Ovary (tissue), 3 donors: ENCODE measurements at regions not wholly inside any gene's neighbourhood (a gene's known extent, or its start where the extent isn't known, plus 50 kb on each side); places are given as distances from the start of the nearest gene placed in this dataset.

Experiments used
- CTCF ChIP-seq, 3 donors: fragments of 450-650 bp in 2 of 3; fragments of 200-600 bp in 1 of 3; IDR thresholded peaks; one replicate each; pipeline versions ENCODE4 v1.5.1 to v1.8.0; 2016 to 2022; ENCODE audit warnings: antibody characterized with exemption in 3 of 3, mild to moderate bottlenecking in 1 of 3
- EP300 ChIP-seq: sonication (generic); formaldehyde crosslinking; IDR thresholded peaks from one replicate; pipeline ENCODE4 v1.6.1; 2017; ENCODE audit warnings: antibody characterized with exemption
- POLR2A ChIP-seq: fragments of 450-650 bp; IDR thresholded peaks from one replicate; pipeline ENCODE4 v1.6.1; 2017; ENCODE audit warnings: antibody characterized with exemption, mild to moderate bottlenecking, moderate library complexity
- donor health status: DM: no; HTN: no; CAD: no.

GRCh38 chr7:82567356-82567755 is 123.8 kb upstream of the CACNA2D1 start:
- TF ChIP-seq CTCF (IDR thresholded peaks at IDR 0.05) (no peak), POLR2A (no peak), EP300 (no peak)
